Astrocyte (in vitro differentiated cells and primary cell): ENCODE measurements at regions not wholly inside any gene's neighbourhood (a gene's known extent, or its start where the extent isn't known, plus 50 kb on each side); places are given as distances from the start of the nearest gene placed in this dataset.

ENCODE experiments used
- DNase-seq: peaks from one replicate; pipeline ENCODE4 v3.0.0-alpha.2; 2010; ENCODE audit warnings: low read depth
- FAIRE-seq: peaks from 2 replicates; lab custom pipeline; 2011; peaks lifted over from hg19 to GRCh38; lab: Jason Lieb, UNC
- H2AFZ ChIP-seq: 2 replicates; pipeline ENCODE4 v1.6.0; 2012; ENCODE audit warnings: low read depth, low read length, inconsistent platforms
- H3K27ac ChIP-seq: 2 replicates; pipeline ENCODE4 v1.5.1; 2011; ENCODE audit warnings: low read depth, low read length, inconsistent platforms
- H3K27me3 ChIP-seq: 2 replicates; pipeline ENCODE4 v1.6.0; 2011; ENCODE audit warnings: low read length, inconsistent platforms; ENCODE audit not compliant: insufficient read depth
- H3K36me3 ChIP-seq: 2 replicates; pipeline ENCODE4 v1.5.1; 2011; ENCODE audit warnings: low read length, inconsistent platforms; ENCODE audit not compliant: insufficient read depth
- H3K4me1 ChIP-seq: 2 replicates; pipeline ENCODE4 v1.5.1; 2011; ENCODE audit warnings: low read length, inconsistent platforms; ENCODE audit not compliant: insufficient read depth
- H3K4me2 ChIP-seq: 2 replicates; pipeline ENCODE4 v1.6.0; 2012; ENCODE audit warnings: low read length, inconsistent platforms
- H3K4me3 ChIP-seq: 2 replicates; pipeline ENCODE4 v1.5.1; 2011; ENCODE audit warnings: low read depth, mild to moderate bottlenecking, low read length, inconsistent platforms; ENCODE audit not compliant: insufficient read depth
- H3K79me2 ChIP-seq: 2 replicates; pipeline ENCODE4 v1.6.0; 2012; ENCODE audit warnings: mild to moderate bottlenecking, low read length, inconsistent platforms; ENCODE audit not compliant: insufficient read depth
- H3K9ac ChIP-seq: 2 replicates; pipeline ENCODE4 v1.6.0; 2012; ENCODE audit warnings: mild to moderate bottlenecking, low read length, inconsistent platforms
- H3K9me3 ChIP-seq: 2 replicates; pipeline ENCODE4 v1.5.1; 2012; ENCODE audit warnings: low read depth, mild to moderate bottlenecking, low read length, inconsistent platforms; ENCODE audit not compliant: insufficient read depth
- H4K20me1 ChIP-seq: 2 replicates; pipeline ENCODE4 v1.6.0; 2012; ENCODE audit warnings: low read length, inconsistent platforms; ENCODE audit not compliant: insufficient read depth
- H3K27ac Mint-ChIP-seq: one replicate; pipeline ENCODE4 v1.8.0; 2021; ENCODE audit warnings: mild to moderate bottlenecking, mixed read lengths; ENCODE audit not compliant: unreplicated experiment
- H3K27me3 Mint-ChIP-seq: one replicate; pipeline ENCODE4 v1.8.0; 2021; ENCODE audit warnings: low read depth, mixed read lengths; ENCODE audit not compliant: unreplicated experiment
- H3K36me3 Mint-ChIP-seq: one replicate; pipeline ENCODE4 v1.8.0; 2021; ENCODE audit warnings: low read depth, mixed read lengths; ENCODE audit not compliant: unreplicated experiment
- H3K4me1 Mint-ChIP-seq: one replicate; pipeline ENCODE4 v1.8.0; 2021; ENCODE audit warnings: low read depth, mixed read lengths; ENCODE audit not compliant: unreplicated experiment
- H3K4me3 Mint-ChIP-seq: one replicate; pipeline ENCODE4 v1.8.0; 2021; ENCODE audit warnings: mild to moderate bottlenecking, moderate library complexity, mixed read lengths; ENCODE audit not compliant: unreplicated experiment
- H3K9me3 Mint-ChIP-seq: one replicate; pipeline ENCODE4 v1.8.0; 2021; ENCODE audit warnings: mild to moderate bottlenecking, mixed read lengths; ENCODE audit not compliant: unreplicated experiment
- CTCF ChIP-seq: IDR thresholded peaks from 2 replicates; pipeline ENCODE4 v1.5.1; 2011; ENCODE audit warnings: low read depth, mild to moderate bottlenecking, inconsistent platforms, low read length, moderate library complexity; ENCODE audit not compliant: insufficient read depth
- EZH2 ChIP-seq: IDR thresholded peaks from 2 replicates; pipeline ENCODE4 v1.6.1; 2012; ENCODE audit warnings: mild to moderate bottlenecking, low read length, inconsistent platforms; ENCODE audit not compliant: insufficient read depth

GRCh38 chr7:405489-406211, 114.0 kb downstream of the PDGFA start:
- Histone ChIP-seq H3K4me2 (no peak overlapping the region), H3K36me3 (no peaks in the 10 kb centered on the region), H3K4me3 (no peak overlapping the region), H3K9me3 (no peaks in the 10 kb centered on the region), H4K20me1 (no peaks in the 10 kb centered on the region), H3K27ac (no peak overlapping the region), H2AFZ (no peak overlapping the region), H3K79me2 (no peaks in the 10 kb centered on the region), H3K9ac (no peak overlapping the region), H3K27me3 (peaks cover 18% of the 10 kb centered on the region), H3K4me1 (no peaks in the 10 kb centered on the region)
- H3K4me3 Mint-ChIP-seq: no peak overlapping the region
- no peak for DNase-seq
- no peaks in the 10 kb centered on the region for H3K4me1 Mint-ChIP-seq
- H3K27me3 Mint-ChIP-seq: peaks cover 54% of the 10 kb centered on the region
- no peaks in the 10 kb centered on the region for H3K36me3 Mint-ChIP-seq
- no peak for TF ChIP-seq CTCF
- no peak for TF ChIP-seq EZH2
- H3K9me3 Mint-ChIP-seq: peaks cover 10% of the 10 kb centered on the region
- no peak for FAIRE-seq
- no peak overlapping the region for H3K27ac Mint-ChIP-seq

GRCh38 chr7:407721-408539, 111.7 kb downstream of the PDGFA start:
- no peak for FAIRE-seq
- no peak overlapping the region for H3K27ac Mint-ChIP-seq

More at GRCh38 chr7:407721-408539, 111.7 kb downstream of the PDGFA start:
- Mint-ChIP-seq H3K9me3 (peaks cover 5% of the 10 kb centered on the region), H3K4me1 (no peaks in the 10 kb centered on the region), H3K27me3 (peaks cover 56% of the 10 kb centered on the region), H3K36me3 (no peaks in the 10 kb centered on the region), H3K4me3 (no peak overlapping the region)
- no peaks in the 10 kb centered on the region for H3K79me2 ChIP-seq
- no peak overlapping the region for H3K4me2 ChIP-seq
- no peak overlapping the region for H3K4me3 ChIP-seq
- TF ChIP-seq EZH2 (no peak), CTCF (no peak)
- no peaks in the 10 kb centered on the region for H3K9me3 ChIP-seq
- no peak overlapping the region for H3K9ac ChIP-seq
- H3K36me3 ChIP-seq: no peaks in the 10 kb centered on the region
- H3K4me1 ChIP-seq: no peaks in the 10 kb centered on the region
- DNase-seq: no peak
- H2AFZ ChIP-seq: no peak overlapping the region
- H3K27me3 ChIP-seq: peaks cover 18% of the 10 kb centered on the region
- no peaks in the 10 kb centered on the region for H4K20me1 ChIP-seq
- H3K27ac ChIP-seq: no peak overlapping the region
